ENCODE measurements at regions not wholly inside any gene's neighbourhood (a gene's known extent, or its start where the extent isn't known, plus 50 kb on each side); places are given as distances from the start of the nearest gene placed in this dataset.
A peak's percentile ranks its signal among the peaks of the same experiment; 100 is the strongest.

DNA sequence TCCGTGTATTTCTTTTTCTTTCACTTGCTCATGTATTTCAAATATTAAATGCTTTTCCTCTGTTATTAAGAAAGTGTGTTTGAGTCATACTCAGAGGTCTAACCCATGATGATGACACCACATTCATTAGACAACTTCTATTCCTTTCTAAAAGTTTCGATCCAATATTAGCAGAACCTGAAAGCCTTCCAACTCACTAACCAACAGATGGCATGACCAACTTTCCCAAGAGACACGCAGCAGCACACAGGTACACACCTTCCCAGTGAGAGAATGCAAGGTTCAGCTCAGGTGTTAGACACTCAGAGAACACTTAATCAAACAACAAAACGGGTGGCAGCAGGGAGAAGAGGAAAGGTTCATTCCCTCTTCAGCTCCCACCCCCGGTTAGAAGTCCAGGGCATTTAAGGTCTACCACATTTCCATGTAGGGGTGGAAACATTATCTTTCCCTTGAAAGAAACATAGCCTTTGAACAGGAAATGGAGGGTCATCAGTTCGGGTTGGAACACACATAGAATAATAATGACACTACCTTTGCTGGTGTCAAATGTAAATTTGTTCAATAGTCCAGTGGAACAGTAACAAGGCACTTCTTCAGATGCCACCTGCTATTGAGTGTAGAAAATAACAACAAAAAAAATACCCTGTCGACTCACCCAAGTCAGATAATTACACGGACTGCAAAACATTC lies 404.2 kb downstream of the COG6 start:
- Histone ChIP-seq H3K36me3 (ENCODE audit: control insufficient read depth in 2 of 2, insufficient read depth in 2 of 2, low read length in 1 of 2) (no peaks in the 10 kb centered on the region), H4K20me1 (ENCODE audit: control insufficient read depth, insufficient read depth) (no peaks in the 10 kb centered on the region), H3K4me1 (ENCODE audit: control insufficient read depth, insufficient read depth, low read length) (peaks cover 36% of the 10 kb centered on the region), H3K27me3 (replicated peaks in 1 of 2; ENCODE audit: control insufficient read depth in 2 of 2, insufficient read depth in 2 of 2, low read length in 1 of 2) (no peaks in the 10 kb centered on the region), H3K4me2 (ENCODE audit: control insufficient read depth, insufficient read depth) (peak overlapping the region; percentile 60), H3K79me2 (ENCODE audit: control insufficient read depth, insufficient read depth, low read length) (no peaks in the 10 kb centered on the region), H3K9me3 (replicated peaks; ENCODE audit: control insufficient read depth, insufficient read depth, low read length) (no peaks in the 10 kb centered on the region; the same call in 2 of the 3 replicates), H3K9ac (ENCODE audit: control insufficient read depth, insufficient read depth, low read length) (0 out of 2 replicates have a peak overlapping the region, but pooled peaks have one; percentile 13), H3K4me3 (no peak overlapping the region), H2AFZ (ENCODE audit: control insufficient read depth, low read depth, low read length) (no peak overlapping the region), H3K27ac (ENCODE audit: control insufficient read depth, insufficient read depth) (peak overlapping the region; percentile 80)
- intact Hi-C loops (cut with micrococcal nuclease; ENCODE audit: unreplicated experiment) (loop anchor here (1.0 to 10.0 kb wide), 7 partner anchors 12 to 718 kb away; no protein-coding TSS in a partner anchor), in situ Hi-C loops (cut with MboI) (loop anchor here (5.0 kb wide), 2 partner anchors 623 to 718 kb away; no protein-coding TSS in a partner anchor)
- BruUV-seq (replicated peaks) = no TSS peak
- ChIA-PET RAD21 (ENCODE audit: unreplicated experiment) (interaction anchor here (0.6 to 3.3 kb wide), 11 partner anchors 12 to 608 kb away, joined by 3 to 13 read pairs (median 4); no protein-coding TSS in a partner anchor), POLR2A (interaction anchor here (0.6 to 0.8 kb wide), 2 partner anchors 25 to 363 kb away, joined by 3 read pairs; no protein-coding TSS in a partner anchor), CTCF (interaction anchor here (0.6 to 4.0 kb wide), 7 partner anchors 9 to 623 kb away, joined by 3 to 27 read pairs (median 4); no protein-coding TSS in a partner anchor), SMC1A (ENCODE audit: uncharacterized antibody, unreplicated experiment) (interaction anchor here (0.7 to 3.3 kb wide), 14 partner anchors 10 to 710 kb away, joined by 3 to 25 read pairs (median 4); no protein-coding TSS in a partner anchor)
- WGBS (ENCODE audit: insufficient coverage, insufficient replicate concordance, low lambda C conversion rate, missing lambda C conversion rate) = 0% methylated on average over 8 of the region's 8 CpGs
- ATAC-seq (peak; percentile 69), DNase-seq (ENCODE audit: low read depth, low spot score) (peak; percentile 94), FAIRE-seq (no peak)
- no peak for TF ChIP-seq MEF2A (IDR thresholded peaks at IDR 0.05; ENCODE audit: insufficient read depth, low read depth, low read length)
- no peak for TF ChIP-seq TARDBP (IDR thresholded peaks at IDR 0.05; ENCODE audit: borderline replicate concordance)
- TF ChIP-seq IKZF2 (IDR thresholded peaks at IDR 0.05) = peak; percentile 73 to 78
- TF ChIP-seq YY1 (IDR thresholded peaks at IDR 0.05; ENCODE audit: low read depth, low read length) = no peak
- TF ChIP-seq, protein P1, sequence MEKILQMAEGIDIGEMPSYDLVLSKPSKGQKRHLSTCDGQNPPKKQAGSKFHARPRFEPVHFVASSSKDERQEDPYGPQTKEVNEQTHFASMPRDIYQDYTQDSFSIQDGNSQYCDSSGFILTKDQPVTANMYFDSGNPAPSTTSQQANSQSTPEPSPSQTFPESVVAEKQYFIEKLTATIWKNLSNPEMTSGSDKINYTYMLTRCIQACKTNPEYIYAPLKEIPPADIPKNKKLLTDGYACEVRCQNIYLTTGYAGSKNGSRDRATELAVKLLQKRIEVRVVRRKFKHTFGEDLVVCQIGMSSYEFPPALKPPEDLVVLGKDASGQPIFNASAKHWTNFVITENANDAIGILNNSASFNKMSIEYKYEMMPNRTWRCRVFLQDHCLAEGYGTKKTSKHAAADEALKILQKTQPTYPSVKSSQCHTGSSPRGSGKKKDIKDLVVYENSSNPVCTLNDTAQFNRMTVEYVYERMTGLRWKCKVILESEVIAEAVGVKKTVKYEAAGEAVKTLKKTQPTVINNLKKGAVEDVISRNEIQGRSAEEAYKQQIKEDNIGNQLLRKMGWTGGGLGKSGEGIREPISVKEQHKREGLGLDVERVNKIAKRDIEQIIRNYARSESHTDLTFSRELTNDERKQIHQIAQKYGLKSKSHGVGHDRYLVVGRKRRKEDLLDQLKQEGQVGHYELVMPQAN (conservative IDR thresholded peaks at IDR 0.05) = no peak
- peak; percentile 37; the same call in 1 of the 2 replicates for TF ChIP-seq BMI1 (IDR thresholded peaks at IDR 0.05; ENCODE audit: borderline replicate concordance)
- TF ChIP-seq RFX5 (IDR thresholded peaks at IDR 0.05; ENCODE audit: low read depth, low read length) = no peak
- TF ChIP-seq POU2F2 (IDR thresholded peaks at IDR 0.05; ENCODE audit: borderline replicate concordance, low read depth, low read length) = no peak
- TF ChIP-seq MEF2B (IDR thresholded peaks at IDR 0.05; ENCODE audit: partially characterized antibody, poor library complexity, severe bottlenecking) = peak; percentile 92
- TF ChIP-seq, protein P2, sequence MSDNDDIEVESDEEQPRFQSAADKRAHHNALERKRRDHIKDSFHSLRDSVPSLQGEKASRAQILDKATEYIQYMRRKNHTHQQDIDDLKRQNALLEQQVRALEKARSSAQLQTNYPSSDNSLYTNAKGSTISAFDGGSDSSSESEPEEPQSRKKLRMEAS (IDR thresholded peaks at IDR 0.05; ENCODE audit: low read depth, low read length) = no peak
- TF ChIP-seq, protein P3, sequence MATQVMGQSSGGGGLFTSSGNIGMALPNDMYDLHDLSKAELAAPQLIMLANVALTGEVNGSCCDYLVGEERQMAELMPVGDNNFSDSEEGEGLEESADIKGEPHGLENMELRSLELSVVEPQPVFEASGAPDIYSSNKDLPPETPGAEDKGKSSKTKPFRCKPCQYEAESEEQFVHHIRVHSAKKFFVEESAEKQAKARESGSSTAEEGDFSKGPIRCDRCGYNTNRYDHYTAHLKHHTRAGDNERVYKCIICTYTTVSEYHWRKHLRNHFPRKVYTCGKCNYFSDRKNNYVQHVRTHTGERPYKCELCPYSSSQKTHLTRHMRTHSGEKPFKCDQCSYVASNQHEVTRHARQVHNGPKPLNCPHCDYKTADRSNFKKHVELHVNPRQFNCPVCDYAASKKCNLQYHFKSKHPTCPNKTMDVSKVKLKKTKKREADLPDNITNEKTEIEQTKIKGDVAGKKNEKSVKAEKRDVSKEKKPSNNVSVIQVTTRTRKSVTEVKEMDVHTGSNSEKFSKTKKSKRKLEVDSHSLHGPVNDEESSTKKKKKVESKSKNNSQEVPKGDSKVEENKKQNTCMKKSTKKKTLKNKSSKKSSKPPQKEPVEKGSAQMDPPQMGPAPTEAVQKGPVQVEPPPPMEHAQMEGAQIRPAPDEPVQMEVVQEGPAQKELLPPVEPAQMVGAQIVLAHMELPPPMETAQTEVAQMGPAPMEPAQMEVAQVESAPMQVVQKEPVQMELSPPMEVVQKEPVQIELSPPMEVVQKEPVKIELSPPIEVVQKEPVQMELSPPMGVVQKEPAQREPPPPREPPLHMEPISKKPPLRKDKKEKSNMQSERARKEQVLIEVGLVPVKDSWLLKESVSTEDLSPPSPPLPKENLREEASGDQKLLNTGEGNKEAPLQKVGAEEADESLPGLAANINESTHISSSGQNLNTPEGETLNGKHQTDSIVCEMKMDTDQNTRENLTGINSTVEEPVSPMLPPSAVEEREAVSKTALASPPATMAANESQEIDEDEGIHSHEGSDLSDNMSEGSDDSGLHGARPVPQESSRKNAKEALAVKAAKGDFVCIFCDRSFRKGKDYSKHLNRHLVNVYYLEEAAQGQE (IDR thresholded peaks at IDR 0.05; ENCODE audit: low read depth, low read length) = no peak
- TF ChIP-seq BCL11A (IDR thresholded peaks at IDR 0.05; ENCODE audit: low read depth, low read length) = peak; percentile 60; the same call in 1 of the 2 replicates
- TF ChIP-seq FOXK2 (IDR thresholded peaks at IDR 0.05) = no peak
- TF ChIP-seq PAX8 (IDR thresholded peaks at IDR 0.05) = no peak
- TF ChIP-seq, protein P4, sequence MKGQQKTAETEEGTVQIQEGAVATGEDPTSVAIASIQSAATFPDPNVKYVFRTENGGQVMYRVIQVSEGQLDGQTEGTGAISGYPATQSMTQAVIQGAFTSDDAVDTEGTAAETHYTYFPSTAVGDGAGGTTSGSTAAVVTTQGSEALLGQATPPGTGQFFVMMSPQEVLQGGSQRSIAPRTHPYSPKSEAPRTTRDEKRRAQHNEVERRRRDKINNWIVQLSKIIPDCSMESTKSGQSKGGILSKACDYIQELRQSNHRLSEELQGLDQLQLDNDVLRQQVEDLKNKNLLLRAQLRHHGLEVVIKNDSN (IDR thresholded peaks at IDR 0.05; ENCODE audit: borderline replicate concordance, extremely low read length, insufficient read depth, low read depth, low read length) = no peak
- TF ChIP-seq GATAD2B (conservative IDR thresholded peaks at IDR 0.05; ENCODE audit: low read depth) = 0 out of 2 replicates have a peak, but pooled peaks have one; percentile 23
- no peak for TF ChIP-seq RB1 (IDR thresholded peaks at IDR 0.05; ENCODE audit: borderline replicate concordance)
- no peak for TF ChIP-seq ZBED1 (IDR thresholded peaks at IDR 0.05; ENCODE audit: borderline replicate concordance)
